ENCODE measurements at regions not wholly inside any gene's neighbourhood (a gene's known extent, or its start where the extent isn't known, plus 50 kb on each side); places are given as distances from the start of the nearest gene placed in this dataset.

DNA sequence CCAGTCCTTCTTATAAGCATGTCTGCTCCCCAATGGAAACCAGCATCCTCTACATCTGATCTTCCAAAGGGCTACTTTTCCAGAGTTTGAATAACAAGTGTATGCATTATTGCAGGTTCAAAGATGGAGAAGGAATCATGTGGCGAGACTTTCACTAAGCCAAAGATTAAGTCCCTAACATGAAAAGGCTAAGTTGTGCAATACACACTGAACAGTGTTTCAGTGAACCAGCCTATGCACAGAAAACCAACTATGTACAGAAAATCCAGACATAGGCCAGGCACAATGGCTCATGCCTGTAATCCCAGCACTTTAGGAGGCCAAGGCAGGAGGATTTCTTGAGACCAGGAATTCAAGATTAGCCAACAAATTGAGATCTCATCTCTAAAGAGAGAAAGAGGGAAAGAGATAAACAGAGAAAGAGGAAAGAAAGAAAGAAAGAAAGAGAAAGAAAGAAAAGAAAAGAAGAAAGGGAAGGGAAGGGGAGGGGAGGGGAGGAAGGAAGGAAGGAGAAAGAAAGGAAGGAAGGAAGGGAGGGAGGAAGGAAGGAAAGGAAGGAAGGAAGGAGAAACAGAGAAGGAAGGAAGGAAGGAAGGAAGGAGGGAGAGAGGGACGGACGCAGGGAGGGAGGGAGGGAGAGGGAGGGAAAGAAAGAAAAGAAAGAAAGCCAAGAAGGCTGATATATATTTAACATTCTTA is 181.7 kb downstream of the LTN1 start:
- Histone ChIP-seq H3K27me3 (no peaks in the 10 kb centered on the region), H3K27ac (no peak overlapping the region), H3K9me3 (peaks cover 0 to 7% (median 3%) of the 10 kb centered on the region in 4 donors), H3K36me3 (no peaks in the 10 kb centered on the region), H3K4me3 (no peak overlapping the region), H3K4me1 (no peaks in the 10 kb centered on the region)
- TF ChIP-seq EP300 (IDR thresholded peaks at IDR 0.05) (no peak), POLR2AphosphoS5 (IDR thresholded peaks at IDR 0.05) (no peak), POLR2A (IDR thresholded peaks at IDR 0.05) (no peak)
- TF ChIP-seq, protein P1, sequence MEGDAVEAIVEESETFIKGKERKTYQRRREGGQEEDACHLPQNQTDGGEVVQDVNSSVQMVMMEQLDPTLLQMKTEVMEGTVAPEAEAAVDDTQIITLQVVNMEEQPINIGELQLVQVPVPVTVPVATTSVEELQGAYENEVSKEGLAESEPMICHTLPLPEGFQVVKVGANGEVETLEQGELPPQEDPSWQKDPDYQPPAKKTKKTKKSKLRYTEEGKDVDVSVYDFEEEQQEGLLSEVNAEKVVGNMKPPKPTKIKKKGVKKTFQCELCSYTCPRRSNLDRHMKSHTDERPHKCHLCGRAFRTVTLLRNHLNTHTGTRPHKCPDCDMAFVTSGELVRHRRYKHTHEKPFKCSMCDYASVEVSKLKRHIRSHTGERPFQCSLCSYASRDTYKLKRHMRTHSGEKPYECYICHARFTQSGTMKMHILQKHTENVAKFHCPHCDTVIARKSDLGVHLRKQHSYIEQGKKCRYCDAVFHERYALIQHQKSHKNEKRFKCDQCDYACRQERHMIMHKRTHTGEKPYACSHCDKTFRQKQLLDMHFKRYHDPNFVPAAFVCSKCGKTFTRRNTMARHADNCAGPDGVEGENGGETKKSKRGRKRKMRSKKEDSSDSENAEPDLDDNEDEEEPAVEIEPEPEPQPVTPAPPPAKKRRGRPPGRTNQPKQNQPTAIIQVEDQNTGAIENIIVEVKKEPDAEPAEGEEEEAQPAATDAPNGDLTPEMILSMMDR (IDR thresholded peaks at IDR 0.05), result no peak
- WGBS, 5 donors, result 85 to 95% (median 91%) methylated on average over 3 of the region's 3 CpGs
- intact Hi-C loops (cut with DNase I; ENCODE audit: low total_unique reads), result no loop called here
- no peak for DNase-seq

DNA sequence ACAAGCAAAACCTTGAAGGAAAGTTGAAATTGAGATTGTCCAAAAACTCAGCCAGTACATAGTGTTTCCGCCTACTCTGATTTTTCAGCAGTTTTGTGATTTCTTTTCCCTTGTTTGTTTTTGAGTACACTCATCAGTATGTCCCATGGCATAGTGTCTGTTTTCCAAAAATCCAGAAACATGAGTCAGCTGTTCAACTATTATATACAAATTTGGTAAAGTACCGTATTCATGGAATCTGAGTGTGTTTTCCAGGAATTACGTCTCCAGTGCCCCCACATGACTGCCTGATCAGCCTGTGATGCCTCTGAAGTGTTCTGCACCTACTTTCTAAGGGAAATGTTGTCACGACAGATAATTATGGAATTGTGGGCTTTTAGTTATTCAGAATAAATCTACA is 186.8 kb downstream of the LTN1 start:
- Histone ChIP-seq H3K4me3 (no peak overlapping the region), H3K4me1 (peaks cover 0 to 8% (median 0%) of the 10 kb centered on the region in 4 donors), H3K27me3 (no peaks in the 10 kb centered on the region), H3K36me3 (no peaks in the 10 kb centered on the region), H3K9me3 (peaks cover 0 to 7% (median 3%) of the 10 kb centered on the region in 4 donors), H3K27ac (peak overlapping the region in 4 of 5 donors; percentile 55 to 73 (median 60))
- TF ChIP-seq POLR2AphosphoS5 (IDR thresholded peaks at IDR 0.05) (peak; percentile 37 to 45 (median 38)), POLR2A (IDR thresholded peaks at IDR 0.05) (no peak)
- intact Hi-C loops (cut with DNase I; ENCODE audit: low total_unique reads), result no loop called here
- DNase-seq, result peak in 1 of 2 donors; percentile 49
- WGBS, 5 donors, result 58 to 80% (median 59%) methylated on average over 4 of the region's 4 CpGs

DNA sequence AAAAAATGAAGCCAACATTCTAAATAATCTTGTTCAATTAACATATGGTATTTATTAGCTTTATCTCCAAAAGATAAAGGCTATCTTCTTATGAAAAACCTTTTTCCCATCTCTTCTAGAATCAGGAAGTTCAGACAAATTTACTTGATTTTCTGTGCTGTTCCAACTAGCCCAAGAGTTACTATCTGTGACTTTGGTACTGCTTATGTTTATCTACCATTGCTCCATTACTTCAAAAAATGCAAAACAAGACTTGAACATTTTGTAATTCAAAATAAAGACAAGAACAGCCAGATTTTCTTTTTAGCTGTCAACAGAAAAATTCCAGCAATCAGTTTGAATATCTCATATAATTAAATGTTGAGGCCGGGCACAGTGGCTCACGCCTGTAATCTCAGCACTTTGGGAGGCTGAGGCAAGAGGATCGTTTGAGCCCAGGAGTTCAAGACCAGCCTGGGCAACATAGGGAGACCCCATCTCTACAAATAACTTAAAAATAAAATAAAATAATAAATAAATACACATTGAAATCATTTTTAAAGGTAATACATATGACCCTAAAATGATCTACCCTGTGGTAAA is 188.5 kb downstream of the LTN1 start:
- H3K27ac ChIP-seq, result peak overlapping the region in 4 of 5 donors; percentile 11 to 73 (median 44)
- no peak for DNase-seq
- 79 to 90% (median 81%) methylated on average over 3 of the region's 3 CpGs for WGBS, 5 donors
- peaks cover 0 to 7% (median 3%) of the 10 kb centered on the region in 4 donors for H3K9me3 ChIP-seq
- H3K27me3 ChIP-seq, result no peaks in the 10 kb centered on the region
- no peaks in the 10 kb centered on the region for H3K36me3 ChIP-seq
- H3K4me3 ChIP-seq, result no peak overlapping the region
- TF ChIP-seq EP300 (IDR thresholded peaks at IDR 0.05) (no peak), POLR2AphosphoS5 (IDR thresholded peaks at IDR 0.05) (no peak), POLR2A (IDR thresholded peaks at IDR 0.05) (no peak)
- TF ChIP-seq, protein P1 (IDR thresholded peaks at IDR 0.05), result no peak
- intact Hi-C loops (cut with DNase I; ENCODE audit: low total_unique reads), result no loop called here
- H3K4me1 ChIP-seq, result peaks cover 0 to 8% (median 0%) of the 10 kb centered on the region in 4 donors

DNA sequence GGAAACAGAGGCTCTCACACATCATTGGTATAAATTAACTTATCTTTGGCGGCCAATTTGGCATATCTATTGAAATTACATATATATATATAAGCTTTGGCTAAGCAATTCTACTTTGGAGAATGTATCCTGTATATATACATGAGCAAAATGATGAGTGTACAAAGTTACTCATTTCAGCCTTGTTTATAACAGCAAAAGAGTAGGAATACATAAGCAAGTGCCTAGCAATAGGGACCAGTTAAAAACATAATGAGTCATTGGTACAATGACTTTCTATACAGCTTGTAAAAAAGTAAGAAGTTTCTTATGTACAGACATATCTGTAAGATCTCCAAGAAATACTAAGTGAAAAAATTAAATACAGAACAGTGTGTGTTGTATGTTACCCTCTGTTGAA is 190.8 kb downstream of the LTN1 start:
- no peak overlapping the region for H3K4me3 ChIP-seq
- H3K27me3 ChIP-seq, result no peaks in the 10 kb centered on the region
- intact Hi-C loops (cut with DNase I; ENCODE audit: low total_unique reads), result no loop called here
- TF ChIP-seq POLR2AphosphoS5 (IDR thresholded peaks at IDR 0.05), result no peak
- TF ChIP-seq, protein P1 (IDR thresholded peaks at IDR 0.05), result no peak
- TF ChIP-seq POLR2A (IDR thresholded peaks at IDR 0.05), result no peak
- TF ChIP-seq EP300 (IDR thresholded peaks at IDR 0.05), result no peak
- no peaks in the 10 kb centered on the region for H3K9me3 ChIP-seq
- H3K36me3 ChIP-seq, result no peaks in the 10 kb centered on the region
- WGBS, 5 donors, result 93 to 100% (median 97%) methylated on average over 1 of the region's 1 CpG
- H3K4me1 ChIP-seq, result peaks cover 0 to 8% (median 0%) of the 10 kb centered on the region in 4 donors
- H3K27ac ChIP-seq, result no peak overlapping the region
- DNase-seq, result no peak

DNA sequence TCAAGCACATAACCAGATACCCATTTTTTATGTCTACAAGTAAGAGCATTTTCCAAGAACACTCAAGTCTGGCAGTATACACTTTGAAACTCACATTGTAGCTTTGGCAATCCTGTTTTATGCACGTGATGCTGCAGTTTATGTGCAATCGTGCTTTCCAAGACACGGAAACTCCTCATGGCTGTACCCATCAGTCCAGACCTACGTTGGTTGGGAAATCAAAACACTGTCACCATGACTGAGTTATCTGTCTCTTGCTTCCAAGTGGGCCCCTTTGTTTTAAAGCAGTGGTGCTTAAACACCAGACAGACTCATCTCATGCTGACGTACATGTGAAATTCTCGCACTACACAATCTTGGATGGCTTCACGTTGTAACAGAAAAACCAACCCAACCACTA is 192.8 kb downstream of the LTN1 start:
- no peak overlapping the region for H3K27ac ChIP-seq
- WGBS, 5 donors, result 81 to 97% (median 95%) methylated on average over 7 of the region's 7 CpGs
- H3K4me1 ChIP-seq, result peaks cover 0 to 5% (median 0%) of the 10 kb centered on the region in 4 donors
- TF ChIP-seq, protein P1 (IDR thresholded peaks at IDR 0.05), result no peak
- no peak for TF ChIP-seq POLR2A (IDR thresholded peaks at IDR 0.05)
- no peak for TF ChIP-seq POLR2AphosphoS5 (IDR thresholded peaks at IDR 0.05)
- no peak for TF ChIP-seq EP300 (IDR thresholded peaks at IDR 0.05)
- H3K27me3 ChIP-seq, result no peaks in the 10 kb centered on the region
- no peak overlapping the region for H3K4me3 ChIP-seq
- DNase-seq, result peak in 1 of 2 donors; percentile 38
- H3K9me3 ChIP-seq, result no peaks in the 10 kb centered on the region
- intact Hi-C loops (cut with DNase I; ENCODE audit: low total_unique reads), result no loop called here
- no peaks in the 10 kb centered on the region for H3K36me3 ChIP-seq
